Prostate gland (tissue), 2 donors: ENCODE measurements at regions not wholly inside any gene's neighbourhood (a gene's known extent, or its start where the extent isn't known, plus 50 kb on each side); places are given as distances from the start of the nearest gene placed in this dataset.

Experiments
- DNase-seq: peaks from one replicate; pipeline ENCODE4 v3.0.0-alpha.2; 2019; ENCODE audit warnings: low spot score
- H3K27ac ChIP-seq, 2 donors: fragments of 200-600 bp; sonication (generic); 2 replicates each; pipeline ENCODE4 v1.5.1; 2017 to 2019
- H3K27me3 ChIP-seq: fragments of 200-600 bp; sonication (generic); replicated peaks from 2 replicates; pipeline ENCODE4 v1.5.1; 2019; ENCODE audit not compliant: insufficient read depth
- H3K36me3 ChIP-seq, 2 donors: fragments of 200-600 bp; sonication (generic); 1 replicate in 1 of 2; 2 replicates in 1 of 2; pipeline versions ENCODE4 v1.5.1 to v1.8.1; 2017 to 2019
- H3K4me1 ChIP-seq: fragments of 200-600 bp; sonication (generic); replicated peaks from 2 replicates; pipeline ENCODE4 v1.5.1; 2019
- H3K4me3 ChIP-seq, 2 donors: fragments of 200-600 bp; sonication (generic); 2 replicates each; pipeline ENCODE4 v1.5.1; 2017 to 2019
- H3K9me3 ChIP-seq: fragments of 200-600 bp; sonication (generic); 2 replicates; pipeline ENCODE4 v1.5.1; 2017
- CTCF ChIP-seq, 4 experiments: fragments of 200-600 bp in 2 of 4; fragments of 450-650 bp in 2 of 4; sonication (generic) in 2 of 4; IDR thresholded peaks; 1 replicate in 3 of 4; 2 replicates in 1 of 4; pipeline ENCODE4 v1.5.1; 2016 to 2019; ENCODE audit warnings: antibody characterized with exemption in 4 of 4, mild to moderate bottlenecking in 2 of 4, moderate library complexity in 2 of 4
- POLR2A ChIP-seq: fragments of 450-650 bp; IDR thresholded peaks from one replicate; pipeline ENCODE4 v1.6.1; 2016; ENCODE audit warnings: antibody characterized with exemption, mild to moderate bottlenecking
- POLR2AphosphoS5 ChIP-seq: sonication (generic); formaldehyde crosslinking; IDR thresholded peaks from one replicate; pipeline ENCODE4 v1.6.1; 2017; ENCODE audit warnings: antibody characterized with exemption
- whole genome bisulfite sequencing: methylation state at CpG from one replicate; pipeline ENCODE4 v1.1.5; 2018; 5-methylcytosine and 5-hydroxymethylcytosine counted together
- intact Hi-C: fragments of 100-400 bp; cut with DNase I; formaldehyde crosslinking; loops from one replicate; pipeline ENCODE4 v1.14.2; 2022

- H3K9me3 ChIP-seq, result no peaks in the 10 kb centered on the region
- H3K36me3 ChIP-seq, result no peaks in the 10 kb centered on the region
- intact Hi-C loops, result no loop called here
- no peaks in the 10 kb centered on the region for H3K27me3 ChIP-seq
- no peak overlapping the region for H3K4me3 ChIP-seq
- 90% methylated on average over 1 of the region's 1 CpG for WGBS
- no peak overlapping the region for H3K27ac ChIP-seq
- TF ChIP-seq CTCF (IDR thresholded peaks at IDR 0.05) (no peak), POLR2AphosphoS5 (no peak), POLR2A (no peak)
- no peaks in the 10 kb centered on the region for H3K4me1 ChIP-seq
- no peak for DNase-seq
Observed at GRCh38 chr13:22749626-22750025, 431.2 kb upstream of the SGCG start.

GRCh38 chr13:22757530-22758120 lies 423.2 kb upstream of the SGCG start:
- intact Hi-C loops, result no loop called here
- TF ChIP-seq CTCF (IDR thresholded peaks at IDR 0.05) (peak in 2 of 4 experiments; percentile 40 to 44), POLR2AphosphoS5 (no peak)
- H3K9me3 ChIP-seq, result no peaks in the 10 kb centered on the region
- no peak overlapping the region for H3K4me3 ChIP-seq
- no peaks in the 10 kb centered on the region for H3K27me3 ChIP-seq
- WGBS, result 36% methylated on average over 3 of the region's 3 CpGs
- DNase-seq, result no peak
- no peaks in the 10 kb centered on the region for H3K4me1 ChIP-seq
- H3K27ac ChIP-seq, result no peak overlapping the region
- H3K36me3 ChIP-seq, result no peaks in the 10 kb centered on the region

DNA sequence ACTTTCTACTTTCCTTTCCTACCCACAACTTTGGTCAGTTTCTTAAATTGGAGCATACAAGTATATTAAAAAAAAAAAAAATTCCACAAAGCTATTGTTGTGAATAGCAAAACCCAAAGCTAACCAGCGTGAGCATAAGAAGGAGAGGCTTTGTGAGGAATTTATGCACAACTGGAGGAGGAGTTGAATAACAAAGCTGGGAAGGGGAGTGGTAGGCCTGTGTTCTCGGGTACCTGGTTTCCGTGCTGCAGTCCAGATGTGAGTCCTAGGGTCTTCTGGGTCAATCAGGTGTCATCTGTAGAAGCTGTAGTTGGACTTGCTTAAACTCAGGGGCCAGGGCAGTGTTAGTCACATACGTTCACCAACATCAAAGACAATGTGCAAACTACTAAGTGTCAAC lies 422.5 kb upstream of the SGCG start:
- TF ChIP-seq POLR2AphosphoS5, result no peak
- TF ChIP-seq CTCF (IDR thresholded peaks at IDR 0.05), result no peak
- no peak for TF ChIP-seq POLR2A
- no peaks in the 10 kb centered on the region for H3K9me3 ChIP-seq
- intact Hi-C loops, result no loop called here
- H3K4me1 ChIP-seq, result no peaks in the 10 kb centered on the region
- no peak overlapping the region for H3K27ac ChIP-seq
- H3K36me3 ChIP-seq, result no peaks in the 10 kb centered on the region
- H3K27me3 ChIP-seq, result no peaks in the 10 kb centered on the region
- 79% methylated on average over 4 of the region's 4 CpGs for WGBS
- no peak overlapping the region for H3K4me3 ChIP-seq
- DNase-seq, result no peak

- Histone ChIP-seq H3K27ac (no peak overlapping the region), H3K36me3 (no peaks in the 10 kb centered on the region), H3K4me3 (no peak overlapping the region), H3K4me1 (no peaks in the 10 kb centered on the region), H3K9me3 (no peaks in the 10 kb centered on the region), H3K27me3 (no peaks in the 10 kb centered on the region)
- intact Hi-C loops, result no loop called here
- no peak for TF ChIP-seq POLR2AphosphoS5
- TF ChIP-seq POLR2A, result no peak
- no peak for TF ChIP-seq CTCF (IDR thresholded peaks at IDR 0.05)
- no peak for DNase-seq
- WGBS, result 92% methylated on average over 5 of the region's 5 CpGs
Observed at GRCh38 chr13:22761709-22762108, 419.1 kb upstream of the SGCG start.

GRCh38 chr13:22765547-22765946 lies 415.2 kb upstream of the SGCG start:
- H3K36me3 ChIP-seq, result no peaks in the 10 kb centered on the region
- H3K4me1 ChIP-seq, result no peaks in the 10 kb centered on the region
- H3K9me3 ChIP-seq, result no peaks in the 10 kb centered on the region
- no peak overlapping the region for H3K27ac ChIP-seq
- 52% methylated on average over 3 of the region's 3 CpGs for WGBS
- no peak overlapping the region for H3K4me3 ChIP-seq
- intact Hi-C loops, result no loop called here
- no peak for DNase-seq
- no peaks in the 10 kb centered on the region for H3K27me3 ChIP-seq
- TF ChIP-seq POLR2A (no peak), CTCF (IDR thresholded peaks at IDR 0.05) (no peak), POLR2AphosphoS5 (no peak)
